Smooth muscle cell (in vitro differentiated cells): ENCODE measurements at regions not wholly inside any gene's neighbourhood (a gene's known extent, or its start where the extent isn't known, plus 50 kb on each side); places are given as distances from the start of the nearest gene placed in this dataset.
A peak's percentile ranks its signal among the peaks of the same experiment; 100 is the strongest.

Experiments
- DNase-seq: peaks from one replicate; lab custom pipeline; 2025; ENCODE audit not compliant: unreplicated experiment; lab: John Stamatoyannopoulos, UW
- H2AFZ ChIP-seq: fragments of 200-600 bp; sonication (generic); 2 replicates; pipeline ENCODE4 v1.6.0; 2016; ENCODE audit warnings: antibody characterized with exemption, low read depth, mild to moderate bottlenecking
- H3F3A ChIP-seq: fragments of 200-600 bp; sonication (generic); 2 replicates; pipeline ENCODE4 v1.6.0; 2017; ENCODE audit warnings: antibody characterized with exemption, low read depth
- H3K27ac ChIP-seq: fragments of 200-600 bp; sonication (generic); 2 replicates; pipeline ENCODE4 v1.5.1; 2016; ENCODE audit warnings: low read depth, mild to moderate bottlenecking
- H3K27me3 ChIP-seq: fragments of 200-600 bp; sonication (generic); 2 replicates; pipeline ENCODE4 v1.6.1; 2016; ENCODE audit warnings: low read depth, mild to moderate bottlenecking
- H3K36me3 ChIP-seq: fragments of 200-600 bp; sonication (generic); 2 replicates; pipeline ENCODE4 v1.5.1; 2016; ENCODE audit warnings: low read depth
- H3K4me1 ChIP-seq: fragments of 200-600 bp; sonication (generic); 2 replicates; pipeline ENCODE4 v1.5.1; 2016; ENCODE audit warnings: low read depth
- H3K4me2 ChIP-seq: fragments of 200-600 bp; sonication (generic); 2 replicates; pipeline ENCODE4 v1.6.0; 2016; ENCODE audit warnings: mild to moderate bottlenecking
- H3K4me3 ChIP-seq: fragments of 200-600 bp; sonication (generic); 2 replicates; pipeline ENCODE4 v1.5.1; 2016; ENCODE audit warnings: mild to moderate bottlenecking
- H3K79me2 ChIP-seq: fragments of 200-600 bp; sonication (generic); 2 replicates; pipeline ENCODE4 v1.6.0; 2016; ENCODE audit warnings: low read depth, mild to moderate bottlenecking
- H3K9ac ChIP-seq: fragments of 200-600 bp; sonication (generic); 2 replicates; pipeline ENCODE4 v1.6.0; 2016; ENCODE audit warnings: low read depth
- H3K9me3 ChIP-seq: fragments of 200-600 bp; sonication (generic); replicated peaks from 2 replicates; pipeline ENCODE4 v1.5.1; 2016; ENCODE audit warnings: low read depth
- H4K20me1 ChIP-seq: fragments of 200-600 bp; sonication (generic); 2 replicates; pipeline ENCODE4 v1.6.0; 2016; ENCODE audit warnings: low read depth
- CTCF ChIP-seq: fragments of 200-600 bp; sonication (generic); IDR thresholded peaks from 2 replicates; pipeline ENCODE4 v1.5.1; 2017; ENCODE audit warnings: borderline replicate concordance, mild to moderate bottlenecking, antibody characterized with exemption; ENCODE audit not compliant: insufficient read depth, poor library complexity, severe bottlenecking
- WGBS: methylation state at CpG from one replicate; pipeline ENCODE4 v1.1.7; 2016; ENCODE audit warnings: low lambda C conversion rate; 5-methylcytosine and 5-hydroxymethylcytosine counted together

- Histone ChIP-seq H4K20me1 (no peaks in the 10 kb centered on the region), H3K9ac (no peak overlapping the region), H3F3A (no peaks in the 10 kb centered on the region), H3K79me2 (no peaks in the 10 kb centered on the region), H3K4me2 (no peak overlapping the region), H2AFZ (no peak overlapping the region), H3K36me3 (no peaks in the 10 kb centered on the region), H3K27ac (no peak overlapping the region), H3K27me3 (no peaks in the 10 kb centered on the region), H3K4me1 (no peaks in the 10 kb centered on the region), H3K4me3 (no peak overlapping the region), H3K9me3 (no peaks in the 10 kb centered on the region)
- no peak for TF ChIP-seq CTCF
- 84% methylated on average over 5 of the region's 5 CpGs for WGBS
- no peak for DNase-seq
Measured at GRCh38 chr12:28993720-28994119, 155.4 kb upstream of the FAR2 start.

- no peak for DNase-seq
- no peak overlapping the region for H2AFZ ChIP-seq
- no peaks in the 10 kb centered on the region for H3K4me1 ChIP-seq
- H3K4me3 ChIP-seq = no peak overlapping the region
- TF ChIP-seq CTCF = no peak
- no peaks in the 10 kb centered on the region for H3K36me3 ChIP-seq
- WGBS = 78% methylated on average over 3 of the region's 3 CpGs
- H3K79me2 ChIP-seq = no peaks in the 10 kb centered on the region
- no peaks in the 10 kb centered on the region for H4K20me1 ChIP-seq
- H3K9me3 ChIP-seq = no peaks in the 10 kb centered on the region
- no peaks in the 10 kb centered on the region for H3K27me3 ChIP-seq
- H3K4me2 ChIP-seq = no peak overlapping the region
- no peak overlapping the region for H3K27ac ChIP-seq
- no peak overlapping the region for H3K9ac ChIP-seq
- H3F3A ChIP-seq = no peaks in the 10 kb centered on the region
Measured at GRCh38 chr12:28994179-28994715, 154.8 kb upstream of the FAR2 start.

- Histone ChIP-seq H3K79me2 (no peaks in the 10 kb centered on the region), H4K20me1 (no peaks in the 10 kb centered on the region), H3K9me3 (no peaks in the 10 kb centered on the region), H3F3A (no peaks in the 10 kb centered on the region), H3K27ac (no peak overlapping the region), H3K4me1 (no peaks in the 10 kb centered on the region), H3K4me3 (no peak overlapping the region), H3K9ac (no peak overlapping the region), H3K4me2 (no peak overlapping the region), H3K27me3 (no peaks in the 10 kb centered on the region), H2AFZ (no peak overlapping the region), H3K36me3 (no peaks in the 10 kb centered on the region)
- WGBS = 94% methylated on average over 5 of the region's 5 CpGs
- no peak for DNase-seq
- no peak for TF ChIP-seq CTCF
Measured at GRCh38 chr12:28996688-28997087, 152.4 kb upstream of the FAR2 start.

- TF ChIP-seq CTCF = peak; percentile 41
- no peak overlapping the region for H2AFZ ChIP-seq
- DNase-seq = no peak
- H3K36me3 ChIP-seq = no peaks in the 10 kb centered on the region
- H3K27me3 ChIP-seq = no peaks in the 10 kb centered on the region
- no peak overlapping the region for H3K9ac ChIP-seq
- 68% methylated on average over 4 of the region's 4 CpGs for WGBS
- no peak overlapping the region for H3K4me3 ChIP-seq
- no peaks in the 10 kb centered on the region for H3K79me2 ChIP-seq
- no peaks in the 10 kb centered on the region for H3F3A ChIP-seq
- no peak overlapping the region for H3K4me2 ChIP-seq
- H4K20me1 ChIP-seq = no peaks in the 10 kb centered on the region
- H3K4me1 ChIP-seq = no peaks in the 10 kb centered on the region
- no peak overlapping the region for H3K27ac ChIP-seq
- no peaks in the 10 kb centered on the region for H3K9me3 ChIP-seq
Measured at GRCh38 chr12:28998662-28999120, 150.4 kb upstream of the FAR2 start.
